SK-N-MC (cell line): ENCODE measurements at regions not wholly inside any gene's neighbourhood (a gene's known extent, or its start where the extent isn't known, plus 50 kb on each side); places are given as distances from the start of the nearest gene placed in this dataset.
"Not testable (repeated sequence)": the region's sequence is repeated elsewhere in the genome, so short reads cannot be mapped to it uniquely, and the experiment has no call there.

ENCODE experiments used
- EZH2 ChIP-seq: fragments of 200-600 bp; sonication (generic); IDR thresholded peaks from one replicate; pipeline ENCODE4 v1.6.1; 2017; ENCODE audit warnings: antibody characterized with exemption
- POLR2AphosphoS5 ChIP-seq: IDR thresholded peaks from 2 replicates; pipeline ENCODE4 v1.6.1; 2012; ENCODE audit warnings: mild to moderate bottlenecking, low read depth, low read length, borderline replicate concordance

DNA sequence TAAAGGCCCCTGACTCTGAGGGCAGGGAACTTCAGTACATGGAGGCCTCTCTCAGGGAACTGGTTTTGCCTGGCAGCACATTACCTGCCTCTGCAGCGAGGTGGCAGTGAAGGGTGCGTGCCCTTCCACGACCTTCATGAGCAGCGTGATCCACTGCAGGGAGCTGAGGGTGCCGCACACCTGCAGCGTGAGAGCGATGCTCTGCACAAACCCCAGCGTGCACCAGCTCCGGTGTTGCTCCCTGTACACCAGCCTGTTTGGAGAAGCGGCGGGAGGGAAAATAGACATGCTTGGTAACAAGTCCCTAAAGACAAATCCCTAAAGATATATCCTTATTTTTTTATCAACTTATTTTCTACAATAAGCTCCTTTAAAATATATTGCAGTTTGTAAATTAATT is 101.2 kb downstream of the GOLGA6L6 start:
- not testable (repeated sequence) for TF ChIP-seq POLR2AphosphoS5, EZH2
